ENCODE measurements at regions not wholly inside any gene's neighbourhood (a gene's known extent, or its start where the extent isn't known, plus 50 kb on each side); places are given as distances from the start of the nearest gene placed in this dataset.
"Not testable (repeated sequence)": the region's sequence is repeated elsewhere in the genome, so short reads cannot be mapped to it uniquely, and the experiment has no call there.

GRCh38 chr5:17123773-17124172, 93.7 kb upstream of the BASP1 start:
- TF ChIP-seq POLR2A, POLR2AphosphoS5 (IDR thresholded peaks at IDR 0.05): not testable (repeated sequence)

All from prostate gland (tissue), 1 donor.